ENCODE measurements at regions not wholly inside any gene's neighbourhood (a gene's known extent, or its start where the extent isn't known, plus 50 kb on each side); places are given as distances from the start of the nearest gene placed in this dataset.

GRCh38 chr10:121236621-121237020 lies 361.6 kb downstream of the FGFR2 start:
- no peak for DNase-seq (ENCODE audit: low spot score)
- in situ Hi-C loops (cut with MboI; ENCODE audit: low pct_unique_long_range_greater_than_20kb, low sequenced_read_pairs, unreplicated experiment), result no loop called here
- no peak for TF ChIP-seq CTCF (IDR thresholded peaks at IDR 0.05; ENCODE audit: extremely low read depth, insufficient read depth, missing control alignments)

GRCh38 chr10:121237718-121238117 lies 360.5 kb downstream of the FGFR2 start:
- DNase-seq (ENCODE audit: low spot score), result no peak
- TF ChIP-seq CTCF (IDR thresholded peaks at IDR 0.05; ENCODE audit: extremely low read depth, insufficient read depth, missing control alignments), result peak; percentile 11
- in situ Hi-C loops (cut with MboI; ENCODE audit: low pct_unique_long_range_greater_than_20kb, low sequenced_read_pairs, unreplicated experiment), result no loop called here

- DNase-seq (ENCODE audit: low spot score), result no peak
- no peak for TF ChIP-seq CTCF (IDR thresholded peaks at IDR 0.05; ENCODE audit: extremely low read depth, insufficient read depth, missing control alignments)
- in situ Hi-C loops (cut with MboI; ENCODE audit: low pct_unique_long_range_greater_than_20kb, low sequenced_read_pairs, unreplicated experiment), result no loop called here
Measured at GRCh38 chr10:121240011-121240410, 358.2 kb downstream of the FGFR2 start.

DNA sequence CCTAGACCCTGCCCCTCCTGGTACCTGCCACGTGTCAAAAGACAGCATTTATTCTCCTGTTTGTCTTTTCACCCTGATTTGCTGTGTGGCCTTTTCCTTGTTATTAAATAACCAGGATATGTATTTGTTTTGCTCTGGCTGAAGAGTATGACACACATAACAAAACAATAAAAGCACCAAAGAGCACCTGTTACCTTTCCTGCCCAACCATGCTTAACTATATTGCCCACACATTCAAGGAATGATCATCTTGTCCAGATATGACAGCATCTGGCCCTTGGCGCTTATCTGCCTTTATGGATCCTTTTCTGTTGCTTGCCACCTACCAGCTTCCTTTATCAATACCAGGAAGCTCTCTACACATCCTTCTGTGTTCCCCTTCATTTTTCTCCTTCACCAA lies 357.7 kb downstream of the FGFR2 start:
- in situ Hi-C loops (cut with MboI; ENCODE audit: low pct_unique_long_range_greater_than_20kb, low sequenced_read_pairs, unreplicated experiment), result no loop called here
- no peak for TF ChIP-seq CTCF (IDR thresholded peaks at IDR 0.05; ENCODE audit: extremely low read depth, insufficient read depth, missing control alignments)
- DNase-seq (ENCODE audit: low spot score), result no peak

- no peak for DNase-seq (ENCODE audit: low spot score)
- no peak for TF ChIP-seq CTCF (IDR thresholded peaks at IDR 0.05; ENCODE audit: extremely low read depth, insufficient read depth, missing control alignments)
- in situ Hi-C loops (cut with MboI; ENCODE audit: low pct_unique_long_range_greater_than_20kb, low sequenced_read_pairs, unreplicated experiment), result no loop called here
Measured at GRCh38 chr10:121241337-121241736, 356.9 kb downstream of the FGFR2 start.

DNA sequence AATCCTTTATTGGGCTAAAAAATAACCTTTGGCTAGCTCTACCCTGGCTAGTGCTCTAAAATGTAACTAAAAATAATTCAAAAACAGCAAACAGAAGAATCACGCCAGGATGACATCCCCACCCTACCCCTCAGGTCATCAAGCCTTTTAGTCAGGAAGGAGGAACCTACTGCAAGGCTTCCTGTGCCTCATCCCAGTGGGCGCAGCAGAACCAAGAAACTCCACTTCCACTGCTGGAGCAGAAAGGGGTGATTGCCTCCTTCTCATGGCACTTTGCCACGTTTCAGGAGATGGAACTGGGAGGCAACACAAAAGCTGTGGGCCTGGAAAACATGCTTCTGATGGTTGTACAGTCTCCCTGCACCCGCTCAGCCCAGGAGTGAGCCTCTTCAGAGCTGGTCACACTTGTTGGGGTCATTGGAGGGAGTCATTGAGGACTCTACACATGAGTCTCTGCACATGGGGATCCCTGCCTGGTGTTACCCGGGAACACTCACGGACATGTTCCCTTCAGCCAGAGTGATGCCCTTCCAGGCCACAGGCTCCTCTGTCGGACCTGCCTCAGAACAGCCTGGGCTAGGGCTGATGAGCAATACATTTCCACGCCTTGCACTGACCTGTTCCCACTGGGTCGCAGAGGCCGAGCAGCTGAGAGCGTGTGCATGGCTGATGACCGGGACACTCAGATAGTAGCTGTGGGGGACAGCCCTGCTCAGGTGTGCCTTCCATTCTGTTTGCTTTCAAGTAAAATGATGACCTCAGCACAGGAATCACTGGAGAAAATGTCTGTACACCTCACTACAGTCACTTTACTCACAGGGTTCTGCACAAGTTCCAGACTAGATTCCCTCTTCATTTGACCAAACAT lies 355.3 kb downstream of the FGFR2 start:
- in situ Hi-C loops (cut with MboI; ENCODE audit: low pct_unique_long_range_greater_than_20kb, low sequenced_read_pairs, unreplicated experiment), result no loop called here
- DNase-seq (ENCODE audit: low spot score), result no peak
- no peak for TF ChIP-seq CTCF (IDR thresholded peaks at IDR 0.05; ENCODE audit: extremely low read depth, insufficient read depth, missing control alignments)
